ENCODE measurements at regions not wholly inside any gene's neighbourhood (a gene's known extent, or its start where the extent isn't known, plus 50 kb on each side); places are given as distances from the start of the nearest gene placed in this dataset.
"Not testable (repeated sequence)": the region's sequence is repeated elsewhere in the genome, so short reads cannot be mapped to it uniquely, and the experiment has no call there.

GRCh38 chr4:124144238-124144654 is 568.3 kb downstream of the ANKRD50 start:
- no peak for DNase-seq

DNA sequence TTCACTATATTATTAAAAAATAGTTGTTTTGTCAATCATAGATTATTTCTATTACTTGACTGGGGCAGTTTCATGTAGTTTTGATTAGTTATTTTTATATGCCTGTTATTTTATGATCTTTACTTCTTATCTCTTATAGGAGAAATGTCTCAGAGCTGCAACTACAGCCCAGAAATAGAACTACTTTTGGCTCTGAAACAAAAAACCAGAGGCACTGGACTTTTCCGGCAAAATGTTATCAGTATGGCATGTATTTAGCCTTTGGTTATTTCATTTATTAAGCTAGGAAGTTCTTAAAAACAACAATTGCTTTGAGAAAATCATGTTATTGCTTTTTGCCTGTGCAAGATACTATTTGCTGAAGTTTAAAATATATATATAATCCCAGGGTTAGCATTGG is 566.5 kb downstream of the ANKRD50 start:
- no peak for DNase-seq

GRCh38 chr4:124151031-124151430 is 561.5 kb downstream of the ANKRD50 start:
- no peak for DNase-seq

GRCh38 chr4:124152132-124152531 is 560.4 kb downstream of the ANKRD50 start:
- no peak for DNase-seq

DNA sequence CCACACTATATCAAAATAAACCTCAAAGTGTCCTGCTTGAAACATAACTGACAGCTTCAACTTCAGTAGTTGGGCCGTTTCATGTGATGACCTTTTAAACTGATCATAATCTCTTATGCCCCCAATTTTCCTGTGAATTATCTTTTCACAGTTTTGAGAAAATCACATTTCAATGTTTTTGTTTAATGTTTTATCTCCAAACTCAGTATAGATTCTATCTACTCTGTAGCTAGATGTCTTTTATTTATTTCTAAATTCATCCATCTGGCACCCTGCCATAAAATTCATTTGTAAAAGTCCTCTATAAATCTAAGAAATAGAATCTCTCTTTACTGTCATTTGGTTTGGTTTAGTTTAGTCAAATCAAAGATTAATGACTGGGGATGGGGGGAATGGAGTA is 557.3 kb downstream of the ANKRD50 start:
- DNase-seq, result no peak

DNA sequence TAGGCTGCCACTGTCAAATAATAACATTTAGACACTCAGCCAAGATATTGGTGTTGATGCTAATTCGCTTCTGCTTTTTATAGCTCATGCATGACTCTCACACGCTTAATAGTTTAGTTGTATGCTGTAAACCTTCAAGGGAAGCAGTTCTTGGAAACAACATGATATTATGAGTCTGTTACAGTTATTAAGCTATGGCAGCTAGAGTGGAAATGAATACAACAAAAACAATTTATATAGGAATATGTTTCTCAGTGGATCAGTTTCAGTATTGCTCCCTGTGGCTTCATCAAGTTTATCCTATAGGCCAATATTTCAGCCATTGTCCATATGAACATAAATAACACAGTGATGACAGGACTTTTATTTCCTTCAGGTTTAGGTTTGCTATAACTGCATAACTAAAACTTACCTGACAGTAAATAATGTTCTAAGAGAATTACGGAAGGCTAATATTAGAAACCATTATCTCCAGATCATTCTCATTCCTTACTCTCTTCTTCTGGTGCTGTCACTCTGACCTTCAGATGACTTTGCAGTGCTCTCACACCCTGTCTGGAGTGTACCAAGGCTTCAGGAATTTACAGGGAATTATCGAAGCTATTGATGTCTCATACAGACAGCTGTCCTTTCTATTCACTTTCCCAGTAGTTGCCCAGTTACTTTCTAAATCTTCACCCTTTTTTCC is 555.0 kb downstream of the ANKRD50 start:
- DNase-seq, result no peak

- DNase-seq, result no peak
Observed at GRCh38 chr4:124163401-124163800, 549.1 kb downstream of the ANKRD50 start.

- DNase-seq, result no peak
Observed at GRCh38 chr4:124167602-124168001, 544.9 kb downstream of the ANKRD50 start.

- DNase-seq, result not testable (repeated sequence)
Observed at GRCh38 chr4:124169524-124169923, 543.0 kb downstream of the ANKRD50 start.

DNA sequence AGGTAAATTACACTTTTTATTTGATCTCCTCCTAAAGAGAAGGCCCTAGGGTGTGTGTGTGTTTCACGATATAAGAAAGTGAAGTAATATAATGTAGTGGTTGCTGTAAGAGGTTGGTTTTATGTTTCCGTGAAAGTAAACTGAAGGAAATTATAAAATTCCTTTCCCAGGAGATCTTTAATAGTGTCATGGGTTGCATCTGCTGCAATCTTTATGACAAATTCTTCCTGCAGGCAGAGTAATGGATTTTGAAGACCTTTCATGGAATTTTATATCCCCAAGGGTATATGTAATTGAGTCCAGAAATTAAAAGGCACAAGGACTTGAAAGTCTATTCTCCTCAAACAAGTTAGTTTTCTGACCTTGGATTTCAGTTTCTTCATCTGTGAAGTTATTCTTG is 538.6 kb downstream of the ANKRD50 start:
- no peak for DNase-seq

DNA sequence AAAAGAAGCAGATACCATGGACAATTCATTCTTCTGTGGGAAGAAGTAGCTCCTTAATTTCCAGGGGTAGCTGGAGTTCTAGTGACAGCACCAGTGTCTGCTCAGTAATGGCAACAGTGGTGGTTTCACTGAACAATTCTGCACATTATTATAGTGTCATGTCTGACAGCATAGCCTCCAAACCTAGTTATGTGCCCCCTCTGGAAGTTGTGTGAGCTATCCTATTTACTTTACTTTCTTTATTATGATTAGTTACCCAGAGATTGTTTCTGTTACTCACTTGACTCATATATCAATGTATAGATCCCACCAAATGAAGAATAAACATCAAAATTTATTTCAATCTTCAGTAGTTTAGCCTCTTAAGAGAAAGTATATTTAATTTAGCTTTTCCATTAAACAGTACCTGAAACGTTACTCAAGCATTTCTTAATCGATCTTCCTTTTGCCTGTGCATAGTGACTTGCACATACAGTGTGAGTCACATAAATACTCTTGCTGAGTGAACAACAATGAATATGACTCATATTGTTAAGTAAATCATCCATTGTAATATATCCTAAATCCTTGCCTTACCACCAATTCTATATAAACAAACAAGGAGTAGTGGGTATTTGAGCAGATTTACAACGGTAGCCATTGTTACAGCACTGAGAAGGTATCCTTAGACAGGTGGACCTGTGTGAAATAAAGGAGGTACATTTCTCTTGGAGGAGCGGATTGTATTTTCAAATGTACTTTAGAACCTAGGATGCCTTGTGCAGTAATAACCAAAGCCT is 534.7 kb downstream of the ANKRD50 start:
- DNase-seq, result no peak

GRCh38 chr4:124178449-124179021 is 534.0 kb downstream of the ANKRD50 start:
- no peak for DNase-seq

GRCh38 chr4:124179506-124180186 is 532.9 kb downstream of the ANKRD50 start:
- no peak for DNase-seq

DNA sequence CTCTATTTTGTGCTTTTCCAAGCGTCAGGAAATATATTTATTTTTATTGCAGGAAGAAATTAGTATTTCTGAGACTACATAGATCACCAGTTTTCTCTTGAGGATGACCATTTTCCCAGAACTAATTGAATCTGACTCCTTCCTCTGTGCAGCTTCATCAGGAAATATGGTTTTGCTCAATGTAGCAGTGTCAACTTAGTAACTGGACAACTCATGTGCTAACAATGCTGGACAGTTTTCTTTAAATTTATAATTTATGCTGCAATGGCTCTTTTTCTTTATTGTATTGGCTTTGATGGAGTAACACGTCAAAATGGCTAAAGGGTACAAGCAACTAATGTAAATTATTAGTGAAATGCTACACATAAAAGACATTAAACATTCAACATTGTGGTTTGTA is 531.5 kb downstream of the ANKRD50 start:
- DNase-seq, result no peak

- no peak for DNase-seq
Observed at GRCh38 chr4:124183231-124183630, 529.3 kb downstream of the ANKRD50 start.

DNA sequence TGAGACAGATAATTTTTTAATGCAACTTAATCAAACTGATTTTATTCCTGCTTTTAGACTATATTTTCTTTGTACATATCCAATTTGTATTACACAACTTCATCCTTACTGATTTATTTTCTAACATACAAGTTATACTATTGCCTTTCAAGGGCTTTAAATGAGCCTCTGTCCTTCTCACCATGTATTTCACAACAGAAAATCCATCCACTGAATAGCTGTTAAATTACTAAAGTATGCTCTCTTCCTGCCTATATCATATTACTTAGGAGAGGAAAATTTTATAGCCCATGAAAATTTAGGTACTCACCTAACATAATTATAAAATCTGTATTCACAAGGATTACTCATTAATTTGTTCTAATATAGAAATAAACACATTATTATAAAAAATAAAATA is 528.6 kb downstream of the ANKRD50 start:
- DNase-seq, result no peak

GRCh38 chr4:124184792-124185191 is 527.7 kb downstream of the ANKRD50 start:
- DNase-seq, result no peak

DNA sequence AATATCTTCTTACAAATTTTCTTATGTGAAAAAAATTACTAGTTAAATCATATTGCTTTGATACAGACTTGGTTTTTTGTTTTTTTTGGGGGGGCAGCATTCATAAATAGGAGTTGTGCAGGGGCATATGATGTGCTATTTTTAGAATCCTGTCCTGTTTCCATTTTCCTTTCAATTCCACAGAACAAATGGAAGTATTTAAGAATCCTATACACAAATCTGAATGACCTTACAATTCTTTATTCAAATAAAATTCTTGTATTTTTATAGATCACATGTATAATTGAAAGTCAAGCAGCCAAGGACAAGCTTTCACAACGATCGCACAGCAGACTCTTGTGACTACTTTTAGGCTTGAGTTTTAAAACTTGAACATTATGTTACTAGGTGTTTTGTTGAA is 523.9 kb downstream of the ANKRD50 start:
- no peak for DNase-seq

DNA sequence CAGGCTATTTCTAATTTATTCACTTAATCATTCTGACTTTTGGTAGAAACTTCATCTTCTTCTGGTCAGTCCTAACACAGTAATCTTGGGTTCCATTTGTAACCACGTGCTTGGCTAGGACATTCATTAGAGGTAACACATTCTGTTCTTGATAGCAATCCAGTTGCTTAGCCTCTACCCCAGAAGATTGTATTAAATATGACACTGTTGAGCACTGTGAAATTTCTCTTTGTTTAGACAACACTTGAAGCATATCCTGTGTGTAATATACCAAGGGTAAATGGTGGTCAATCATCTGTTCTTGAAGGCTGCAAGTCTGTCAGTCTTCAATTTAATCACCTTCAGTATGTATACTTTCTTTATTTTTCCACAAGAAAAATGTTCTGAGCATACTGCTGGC is 523.0 kb downstream of the ANKRD50 start:
- no peak for DNase-seq

DNA sequence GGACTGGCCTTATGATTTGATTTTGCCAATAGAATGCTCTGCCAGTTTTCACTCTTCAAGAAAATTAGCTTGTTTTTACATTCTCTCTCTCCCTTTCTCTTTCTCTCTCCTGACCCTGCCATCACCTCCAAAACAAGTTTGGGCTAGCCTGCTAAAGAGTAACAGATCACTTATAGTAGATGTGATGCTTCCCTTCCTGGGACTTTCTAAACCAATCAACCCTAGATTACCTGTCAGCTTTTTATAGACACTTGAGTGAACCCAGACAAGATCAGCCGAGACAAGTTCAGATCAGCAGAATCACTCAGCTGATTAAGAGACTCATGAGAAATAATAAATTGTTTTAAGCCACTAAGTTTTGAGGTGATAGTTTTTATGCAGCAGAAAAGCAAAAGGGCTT is 521.2 kb downstream of the ANKRD50 start:
- no peak for DNase-seq

GRCh38 chr4:124192544-124192943 is 520.0 kb downstream of the ANKRD50 start:
- DNase-seq, result no peak

DNA sequence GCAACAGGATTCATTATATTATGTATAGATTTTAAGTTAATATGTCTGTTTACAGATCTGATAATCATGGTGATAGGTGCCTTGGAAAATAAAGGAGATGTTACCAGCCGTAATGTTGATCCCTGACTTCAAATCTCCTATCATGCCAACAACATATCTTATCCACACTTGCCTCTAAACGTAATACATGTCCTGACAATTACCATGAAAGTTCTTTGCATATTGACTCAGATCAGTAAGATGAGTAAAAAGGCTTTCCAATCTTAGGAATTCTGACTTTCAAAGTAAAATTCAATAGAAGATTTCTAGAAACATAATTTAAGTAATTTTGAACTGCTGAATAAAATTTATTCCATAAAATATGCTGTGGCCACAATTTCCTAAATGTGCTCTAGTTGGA is 513.3 kb downstream of the ANKRD50 start:
- no peak for DNase-seq

GRCh38 chr4:124199755-124200154 is 512.8 kb downstream of the ANKRD50 start:
- no peak for DNase-seq

- DNase-seq, result no peak
Observed at GRCh38 chr4:124201636-124202035, 510.9 kb downstream of the ANKRD50 start.

All from CD4-positive, alpha-beta T cell treated with Interleukin-17A for 1 hour (primary cell).